ENCODE measurements at regions not wholly inside any gene's neighbourhood (a gene's known extent, or its start where the extent isn't known, plus 50 kb on each side); places are given as distances from the start of the nearest gene placed in this dataset.

DNA sequence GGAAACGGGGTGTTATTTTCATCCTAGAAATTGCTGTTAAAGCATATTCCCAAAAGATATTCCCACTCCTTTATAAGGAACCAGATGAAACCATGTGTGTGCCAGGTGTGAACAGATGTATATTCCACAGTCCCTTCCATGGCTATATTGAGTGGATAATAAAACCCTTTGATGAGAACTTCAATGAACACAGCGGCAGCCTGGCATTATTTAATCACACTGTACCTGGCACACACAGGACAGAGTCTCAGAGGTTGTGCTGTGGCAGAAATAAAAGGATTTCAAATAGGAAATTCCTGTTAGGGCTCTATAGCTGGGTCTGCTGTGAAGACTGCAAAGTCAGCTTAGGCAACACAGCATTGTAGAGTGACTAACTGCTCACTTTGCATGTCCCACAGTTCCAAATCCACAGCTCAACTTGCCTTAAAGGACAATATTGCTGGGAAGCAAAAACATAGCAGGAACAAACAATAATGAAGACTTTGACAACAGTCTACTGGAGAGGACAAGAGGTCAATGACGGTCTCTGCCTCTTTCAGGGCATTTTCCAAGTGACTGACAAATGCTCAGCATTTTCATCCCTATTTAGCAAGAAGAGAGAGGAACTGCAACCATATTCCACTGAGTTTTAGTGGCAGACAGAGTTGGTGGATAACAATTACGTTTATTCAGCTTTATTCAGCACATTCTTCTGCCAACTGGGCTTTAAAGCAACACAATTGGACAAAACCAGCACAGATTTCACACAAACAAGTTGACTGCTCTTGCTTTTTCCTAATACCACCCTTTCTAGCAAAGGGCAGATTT lies 255.7 kb upstream of the RGMB start:
- Histone ChIP-seq H3K79me1 (ENCODE audit: low read depth, low read length) (no peaks in the 10 kb centered on the region), H3K36me3 (ENCODE audit: control insufficient read depth in 2 of 4, insufficient read depth in 4 of 4, low read length in 3 of 4) (no peaks in the 10 kb centered on the region), H3K4me2 (ENCODE audit: insufficient read depth in 1 of 2, low read depth in 2 of 2, low read length in 2 of 2) (no peak overlapping the region), H3K79me2 (ENCODE audit: control insufficient read depth in 1 of 2, insufficient read depth in 2 of 2, low read length in 2 of 2) (no peaks in the 10 kb centered on the region), H3K27ac (ENCODE audit: low read depth, low read length) (no peak overlapping the region), H2AK5ac (ENCODE audit: low read depth, low read length) (no peak overlapping the region), H3K27me3 (replicated peaks in 1 of 4; ENCODE audit: control insufficient read depth in 3 of 4, extremely low read depth in 1 of 4, insufficient read depth in 3 of 4, low read length in 3 of 4) (no peaks in the 10 kb centered on the region), H2AFZ (ENCODE audit: low read length) (no peak overlapping the region), H3K4me1 (replicated peaks in 1 of 4; ENCODE audit: control insufficient read depth in 3 of 4, insufficient read depth in 4 of 4, low read length in 3 of 4) (peaks cover 0 to 3% (median 1%) of the 10 kb centered on the region in 4 experiments; a peak in 3 of 7 replicates), H3K18ac (ENCODE audit: extremely low read depth, low read length) (no peak overlapping the region), H4K91ac (replicated peaks; ENCODE audit: insufficient read length, low read length) (no peak overlapping the region), H2BK12ac (ENCODE audit: low read depth, low read length) (no peak overlapping the region), H4K5ac (ENCODE audit: insufficient read length, low read depth, low read length) (no peak overlapping the region), H2BK20ac (ENCODE audit: low read length) (no peak overlapping the region), H2BK5ac (ENCODE audit: low read depth, low read length) (no peak overlapping the region), H3K4me3 (ENCODE audit: extremely low read depth in 1 of 4, insufficient read depth in 2 of 4, low read depth in 3 of 4, low read length in 4 of 4) (no peak overlapping the region), H3K9ac (replicated peaks in 1 of 4; ENCODE audit: extremely low read depth in 1 of 4, low read depth in 3 of 4, low read length in 3 of 4) (no peak overlapping the region), H3K56ac (replicated peaks; ENCODE audit: insufficient read length, low read depth, low read length) (no peak overlapping the region), H3K9me3 (ENCODE audit: insufficient read depth in 2 of 2, low read depth in 1 of 2, low read length in 1 of 2) (no peaks in the 10 kb centered on the region), H4K20me1 (replicated peaks in 1 of 2; ENCODE audit: control insufficient read depth in 1 of 2, insufficient read depth in 2 of 2, low read length in 2 of 2) (no peaks in the 10 kb centered on the region), H2BK120ac (replicated peaks; ENCODE audit: low read depth, low read length) (no peak overlapping the region), H4K8ac (ENCODE audit: extremely low read depth, insufficient read depth, low read length) (no peak overlapping the region), H3K4ac (replicated peaks; ENCODE audit: insufficient read length, low read depth, low read length) (no peak overlapping the region), H2BK15ac (ENCODE audit: low read length) (no peak overlapping the region), H3K14ac (ENCODE audit: insufficient read length) (no peak overlapping the region), H3K23me2 (ENCODE audit: low read depth, low read length) (no peaks in the 10 kb centered on the region; the same call in 1 of the 2 replicates), H3K23ac (ENCODE audit: insufficient read length) (no peak overlapping the region)
- ChIA-PET CTCF (ENCODE audit: partially characterized antibody) (interaction anchor here (0.6 to 1.0 kb wide), 2 partner anchors 10 to 117 kb away, joined by 3 to 5 read pairs; no protein-coding TSS in a partner anchor), POLR2A (ENCODE audit: partially characterized antibody) (no interaction called here)
- WGBS, 2 experiments (ENCODE audit: extremely low coverage in 1 of 2, insufficient coverage in 1 of 2, insufficient read length in 1 of 2, insufficient replicate concordance in 2 of 2, low coverage in 1 of 2, low lambda C conversion rate in 2 of 2, missing lambda C conversion rate in 1 of 2) = 86% methylated on average over 4 of the region's 4 CpGs; no CpG with 5 or more reads in 1 of the 2 experiments
- TF ChIP-seq, protein P1, sequence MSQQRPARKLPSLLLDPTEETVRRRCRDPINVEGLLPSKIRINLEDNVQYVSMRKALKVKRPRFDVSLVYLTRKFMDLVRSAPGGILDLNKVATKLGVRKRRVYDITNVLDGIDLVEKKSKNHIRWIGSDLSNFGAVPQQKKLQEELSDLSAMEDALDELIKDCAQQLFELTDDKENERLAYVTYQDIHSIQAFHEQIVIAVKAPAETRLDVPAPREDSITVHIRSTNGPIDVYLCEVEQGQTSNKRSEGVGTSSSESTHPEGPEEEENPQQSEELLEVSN (IDR thresholded peaks at IDR 0.05) = no peak
- TF ChIP-seq RFX5 (IDR thresholded peaks at IDR 0.05; ENCODE audit: borderline replicate concordance, low read depth, low read length) (no peak), HDAC2 (IDR thresholded peaks at IDR 0.05; ENCODE audit: borderline replicate concordance in 1 of 2, low read depth in 2 of 2, low read length in 2 of 2) (no peak), NANOG (IDR thresholded peaks at IDR 0.05; ENCODE audit: insufficient read depth, low read depth, low read length, poor library complexity, severe bottlenecking) (no peak), CBX8 (IDR thresholded peaks at IDR 0.05; ENCODE audit: borderline replicate concordance, low read depth, low read length) (no peak), NRF1 (IDR thresholded peaks at IDR 0.05; ENCODE audit: low read depth, low read length) (no peak), ZNF274 (IDR thresholded peaks at IDR 0.05; ENCODE audit: borderline replicate concordance, extremely low read depth, low read length) (no peak)
- FAIRE-seq (no peak), DNase-seq (ENCODE audit: low read depth in 1 of 2, low spot score in 2 of 2) (no peak)

Measured in H1 (cell line).